ENCODE measurements at regions not wholly inside any gene's neighbourhood (a gene's known extent, or its start where the extent isn't known, plus 50 kb on each side); places are given as distances from the start of the nearest gene placed in this dataset.

DNA sequence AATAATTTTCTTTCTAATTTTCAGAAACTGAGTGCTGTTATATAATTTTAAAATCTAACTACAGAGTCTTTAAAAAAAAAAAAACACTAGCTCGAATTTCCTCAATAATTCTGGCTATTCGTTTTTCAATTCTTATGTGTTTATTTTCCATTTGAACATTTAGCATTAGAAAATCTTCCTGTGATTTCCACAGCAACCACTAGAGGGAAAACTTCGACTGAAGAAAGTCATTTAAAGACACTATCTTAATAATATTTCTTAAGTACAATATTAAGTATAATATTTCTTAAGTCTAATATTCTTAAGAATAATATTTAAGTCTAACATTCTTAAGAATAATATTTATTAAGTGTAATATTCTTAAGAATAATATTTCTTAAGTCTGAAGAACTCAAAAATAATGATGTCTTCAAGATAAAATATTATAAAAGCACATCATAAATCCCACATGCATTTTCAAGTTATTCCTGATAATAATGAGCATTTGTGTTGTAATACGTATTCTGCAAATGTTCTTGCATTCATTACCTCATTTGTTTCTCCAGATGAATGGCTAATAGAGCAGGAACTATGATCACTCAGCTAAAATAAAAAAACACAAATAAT lies 118.4 kb upstream of the WDR17 start:
- DNase-seq, result peak; percentile 60

DNA sequence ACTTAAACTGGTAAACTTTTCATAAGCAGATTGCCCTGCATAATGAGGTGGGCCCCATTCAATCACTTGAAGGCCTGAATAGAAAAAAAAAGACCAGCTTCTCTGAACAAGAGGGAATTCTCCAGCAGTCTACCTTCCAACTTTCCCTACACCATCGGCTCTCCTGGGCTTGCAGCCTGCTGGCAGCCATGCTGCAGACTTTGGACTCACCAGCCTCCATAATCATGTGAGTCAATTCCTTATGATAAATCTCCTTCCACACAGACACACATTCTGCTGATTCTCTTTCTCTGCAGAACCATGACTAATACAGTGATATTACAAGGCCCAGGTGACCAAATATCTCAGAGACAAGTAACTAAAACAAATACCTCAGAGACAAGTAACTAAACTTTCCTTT lies 113.8 kb upstream of the WDR17 start:
- no peak for DNase-seq

DNA sequence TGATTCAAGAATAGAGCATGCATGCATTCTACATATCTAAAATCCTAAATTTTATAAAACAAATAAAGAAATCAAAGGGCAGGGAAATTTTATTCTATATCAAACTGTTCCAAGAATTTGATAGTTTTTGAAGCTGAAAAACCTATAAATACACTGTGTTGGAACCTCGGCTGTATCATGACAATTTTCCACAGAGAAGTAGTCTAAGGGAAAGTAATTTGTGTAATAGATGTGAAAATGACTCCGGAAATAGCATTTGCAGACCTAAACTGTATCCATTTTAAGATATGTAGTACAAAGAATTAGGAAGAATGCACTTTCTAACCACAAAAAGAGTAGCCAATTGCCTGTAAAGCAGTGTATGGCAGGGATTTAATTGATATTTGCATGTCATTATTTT lies 112.5 kb upstream of the WDR17 start:
- DNase-seq, result no peak

DNA sequence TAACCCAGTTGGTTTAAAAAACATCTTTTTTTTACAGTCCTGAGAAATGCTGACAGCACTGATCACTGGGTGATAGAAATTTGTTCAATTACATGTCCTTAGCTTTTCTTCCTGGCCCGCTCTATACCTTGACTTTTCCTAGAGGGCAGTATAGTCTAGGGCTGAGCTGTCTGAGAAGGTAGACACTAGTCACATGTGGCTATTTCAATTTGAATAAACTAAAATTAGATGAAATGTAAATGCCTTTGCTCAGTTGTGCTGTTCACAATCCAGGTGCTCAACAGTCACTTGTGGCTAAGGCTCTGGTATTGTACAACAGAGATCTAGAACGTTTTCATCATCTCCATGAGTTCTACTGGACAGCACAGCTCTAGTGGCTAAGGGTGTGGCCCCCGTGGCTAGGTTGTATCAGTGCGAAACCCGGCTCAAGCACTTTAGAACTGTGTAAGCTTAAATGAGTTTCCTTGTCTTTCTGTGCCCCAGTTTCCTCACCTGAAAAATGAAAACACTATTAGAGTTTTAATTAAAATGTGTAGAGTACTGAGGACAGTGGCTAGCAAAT lies 111.6 kb upstream of the WDR17 start:
- no peak for DNase-seq

DNA sequence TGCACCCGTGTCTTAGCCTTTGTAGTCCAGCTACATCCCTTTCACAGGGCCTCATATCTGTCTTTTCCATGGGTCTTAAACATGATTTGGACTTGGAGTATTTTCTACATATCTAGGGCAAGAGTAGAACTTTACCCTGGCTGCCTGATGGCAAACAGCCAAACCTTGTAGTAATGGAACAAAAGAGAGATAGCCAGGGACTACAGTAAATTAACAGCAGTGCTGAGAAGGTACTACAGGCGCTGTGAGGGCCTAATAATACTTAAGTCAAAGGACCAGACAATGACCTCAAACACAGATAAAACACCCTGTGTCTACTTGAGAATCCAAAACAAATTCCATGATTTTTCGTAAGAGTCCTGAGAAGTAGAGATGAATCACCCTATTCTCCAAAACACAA lies 111.0 kb upstream of the WDR17 start:
- no peak for DNase-seq

DNA sequence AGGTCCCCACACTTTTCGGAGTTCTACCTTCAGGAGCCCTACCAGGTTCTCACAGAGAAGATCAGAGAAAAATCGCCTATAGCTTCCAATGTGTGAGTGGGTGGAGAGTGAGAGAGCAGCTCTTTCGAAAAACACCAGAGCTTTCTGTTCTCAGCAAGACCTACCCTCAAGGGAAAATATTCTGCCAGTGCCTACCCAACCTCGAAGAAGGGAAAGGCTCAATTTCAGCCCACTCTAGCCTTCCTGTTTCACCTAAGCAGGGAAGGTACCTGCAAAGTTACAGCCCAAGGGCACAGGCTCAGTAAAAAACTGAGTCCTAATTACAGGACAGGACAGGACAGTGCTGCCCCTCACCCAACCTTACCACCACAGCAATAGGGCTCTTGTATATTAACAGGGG lies 104.0 kb upstream of the WDR17 start:
- DNase-seq, result no peak

DNA sequence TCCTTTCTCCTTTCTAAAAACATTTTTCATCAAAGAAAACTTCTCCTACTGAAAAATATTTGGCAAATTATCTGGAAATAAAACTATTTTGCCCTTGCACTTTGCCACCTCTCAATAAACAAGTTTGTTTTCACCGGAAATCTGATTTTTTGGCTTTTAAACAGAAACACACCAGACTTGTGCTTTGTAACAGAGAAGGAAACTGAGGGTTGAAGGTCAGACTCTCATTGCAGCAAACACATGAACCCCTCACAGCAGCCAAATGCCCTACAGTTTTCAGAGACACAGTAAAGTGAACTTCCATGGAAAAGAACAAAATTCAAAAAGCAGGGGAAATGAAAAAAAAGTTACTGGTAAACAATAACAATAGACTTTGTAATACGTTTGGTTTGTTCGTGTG lies 95.6 kb upstream of the WDR17 start:
- no peak for DNase-seq

DNA sequence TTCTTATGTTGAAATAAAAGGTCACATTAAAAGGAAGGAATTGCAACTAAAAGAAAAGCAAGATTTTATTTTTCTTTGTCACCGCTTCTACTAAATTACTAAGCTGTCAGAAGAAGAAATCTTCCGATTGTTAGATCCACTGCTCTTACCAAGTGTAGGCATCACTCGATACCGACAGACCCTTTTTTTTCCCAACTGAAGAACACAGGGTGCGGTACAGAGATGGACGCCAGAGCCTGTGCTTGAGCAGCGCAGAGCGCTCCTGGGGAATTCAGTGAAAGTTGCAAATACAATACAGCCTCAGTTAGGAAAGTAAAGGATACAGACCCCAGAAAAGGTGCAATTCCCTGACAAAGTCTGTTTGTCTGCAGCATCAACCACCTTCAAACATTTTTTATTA lies 94.9 kb upstream of the WDR17 start:
- no peak for DNase-seq

DNA sequence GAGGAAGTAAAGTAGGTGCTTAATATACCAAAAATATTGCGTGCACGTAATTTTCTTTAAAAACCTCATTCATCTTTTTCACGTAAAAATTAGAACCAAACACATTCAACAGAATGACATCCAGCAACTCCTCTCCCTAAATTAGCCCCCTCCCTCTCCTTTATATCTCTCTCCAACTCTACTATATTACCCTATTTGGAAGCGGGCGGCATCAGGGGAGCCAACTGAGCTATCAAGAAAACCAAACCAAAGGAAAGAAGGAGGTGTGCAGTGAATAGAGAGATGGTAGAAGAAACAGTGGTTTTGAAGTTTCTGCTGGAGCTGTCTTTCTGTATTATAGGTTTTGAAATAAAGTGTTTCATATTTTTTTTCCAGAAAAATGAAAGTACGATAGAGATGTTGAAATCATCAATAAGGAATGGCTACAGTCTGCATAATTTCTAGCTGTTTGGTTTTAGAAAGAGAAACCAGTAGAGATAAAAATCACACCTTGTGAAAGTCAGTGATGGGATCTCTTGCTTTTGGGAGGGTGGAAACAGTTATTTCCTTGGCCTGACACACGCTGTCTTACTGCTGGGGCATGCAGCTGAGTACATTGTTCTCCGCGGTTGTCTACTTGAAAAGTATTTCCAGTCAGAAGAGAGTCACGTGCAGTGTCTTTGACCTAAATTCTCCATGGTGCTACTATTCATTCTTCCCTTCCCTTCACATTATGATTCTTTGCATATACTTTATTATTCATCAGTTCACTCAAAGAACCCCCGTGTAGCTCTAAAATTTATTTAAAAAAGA lies 94.1 kb upstream of the WDR17 start:
- DNase-seq, result no peak

DNA sequence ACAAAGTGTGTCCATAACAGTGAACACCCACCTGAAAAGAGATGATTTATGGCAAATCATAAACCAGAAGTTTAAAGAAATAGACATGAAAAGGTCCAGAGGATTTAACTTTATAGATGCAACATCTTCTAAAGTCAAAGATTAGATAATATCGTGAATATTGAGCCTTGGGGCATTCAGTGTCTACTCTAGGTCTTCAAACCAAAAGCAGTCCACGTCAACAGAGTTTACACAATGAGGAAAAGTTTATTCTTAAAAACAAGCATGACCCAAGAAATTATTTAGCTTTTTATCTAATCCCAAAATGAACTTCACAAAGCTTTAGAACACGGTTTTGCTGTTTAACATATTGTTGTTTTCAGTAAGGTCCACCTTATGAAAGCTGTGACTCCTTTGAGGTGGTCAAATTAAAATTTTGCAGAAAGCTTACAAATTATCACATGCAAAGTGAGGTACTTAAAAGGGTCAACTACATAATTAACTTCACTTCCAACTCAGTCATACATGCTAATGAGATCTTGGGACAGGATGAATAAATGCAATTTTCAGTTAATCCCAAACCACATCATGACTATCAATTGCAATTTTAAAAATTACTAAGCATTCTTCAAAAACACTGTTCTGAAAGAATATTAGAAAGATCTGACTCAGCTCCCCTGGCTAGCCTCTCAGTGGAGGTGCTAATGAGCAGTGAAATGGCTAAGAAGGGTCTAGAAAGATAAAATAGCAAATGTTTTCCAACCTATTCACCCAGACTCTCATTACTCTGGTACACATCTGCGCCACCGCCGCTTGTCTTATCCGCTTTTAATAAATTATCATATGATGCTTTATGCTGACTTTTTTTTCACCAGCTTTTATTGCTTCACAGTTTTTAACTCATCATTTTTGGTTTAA lies 92.4 kb upstream of the WDR17 start:
- no peak for DNase-seq

DNA sequence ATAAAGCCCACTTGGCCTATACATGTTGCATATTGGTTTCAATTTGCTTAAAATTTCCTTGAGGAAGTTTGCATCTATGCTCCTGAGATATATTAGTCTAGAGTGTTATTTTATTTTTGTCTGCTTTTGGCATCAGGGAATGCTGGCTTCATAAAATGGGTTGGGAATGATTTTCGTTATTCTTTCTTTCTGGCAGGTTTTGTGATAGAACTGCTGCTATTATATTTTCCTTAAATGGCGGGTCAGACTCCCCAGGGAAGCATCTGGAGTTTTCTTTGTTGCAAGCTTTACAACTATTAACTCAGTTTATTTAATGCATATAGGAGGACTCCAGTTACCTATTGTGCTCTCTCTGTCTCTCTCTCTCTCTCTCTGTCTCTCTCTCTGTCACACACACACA lies 82.0 kb upstream of the WDR17 start:
- no peak for DNase-seq

DNA sequence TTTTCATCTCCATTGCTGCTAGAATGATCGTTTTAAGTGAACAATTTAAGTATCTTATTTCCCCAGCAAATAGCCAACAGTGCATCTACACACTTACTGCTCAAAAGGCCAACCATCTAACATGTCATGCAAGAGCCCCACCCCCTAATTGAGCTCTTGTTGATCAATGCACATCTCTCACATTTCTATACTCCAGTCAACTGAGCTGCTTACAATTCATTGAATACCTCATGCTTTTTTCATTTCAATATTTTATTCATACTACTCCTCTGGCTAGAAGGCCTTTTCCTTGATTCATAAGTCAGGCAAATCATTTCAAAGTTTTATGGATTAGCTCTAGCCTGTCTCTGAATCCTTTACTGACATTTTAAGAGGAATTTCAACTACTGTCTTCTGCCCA lies 79.0 kb upstream of the WDR17 start:
- no peak for DNase-seq

DNA sequence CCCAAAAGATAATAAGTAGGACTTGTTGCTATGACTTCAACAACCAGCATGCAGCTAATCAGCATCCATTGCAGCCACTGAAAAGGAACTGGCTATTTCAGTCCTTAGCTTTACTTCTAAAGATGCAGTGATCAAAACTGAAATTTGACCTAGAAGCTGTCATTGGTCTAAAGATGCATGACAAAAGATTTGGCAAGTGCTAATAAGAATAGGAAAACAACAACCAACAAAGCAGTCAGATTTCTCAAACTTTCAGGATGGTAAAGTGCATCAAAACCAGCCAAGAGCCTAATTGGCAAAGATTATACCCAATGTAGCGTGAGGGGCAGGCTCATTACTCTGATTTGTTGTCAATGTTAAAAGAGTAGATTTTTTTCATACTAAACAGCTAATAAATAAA lies 77.1 kb upstream of the WDR17 start:
- DNase-seq, result no peak

DNA sequence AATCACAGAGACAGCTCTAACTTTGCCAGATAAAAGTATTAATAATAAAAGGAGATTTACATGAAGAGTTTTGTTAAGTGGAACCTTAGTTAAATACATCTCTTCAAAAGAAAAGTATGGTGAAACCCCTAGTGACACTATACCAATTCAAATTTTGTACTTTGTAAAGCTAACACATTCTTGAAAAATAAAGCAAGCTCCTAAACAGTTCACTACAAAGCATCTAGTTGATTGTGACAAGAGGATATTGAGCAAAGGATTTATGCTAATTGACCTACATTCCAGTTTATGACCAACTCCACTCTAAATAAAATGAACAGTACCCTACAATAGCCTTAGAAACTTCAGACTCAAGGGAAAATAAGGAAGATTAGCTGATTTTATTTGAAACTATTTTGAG lies 69.4 kb upstream of the WDR17 start:
- no peak for DNase-seq

DNA sequence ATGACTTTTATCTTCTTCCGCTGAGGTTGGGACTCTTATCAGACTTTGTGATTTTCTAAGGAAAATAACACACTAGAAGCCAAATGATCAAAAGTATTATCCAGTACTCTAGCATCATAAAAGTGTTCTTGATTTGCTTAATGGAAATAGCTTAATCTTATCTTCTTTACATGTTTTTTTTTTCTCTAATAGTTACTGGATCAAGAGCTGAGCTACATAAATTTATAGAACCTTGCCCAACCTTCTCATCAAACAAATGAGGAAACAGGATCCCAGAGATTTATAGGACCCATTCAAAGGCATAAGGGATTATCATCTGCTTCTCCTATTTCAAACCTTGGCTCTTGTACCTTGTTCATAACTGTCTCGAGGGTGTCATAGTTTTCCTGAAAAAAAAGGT lies 68.3 kb upstream of the WDR17 start:
- DNase-seq, result no peak

DNA sequence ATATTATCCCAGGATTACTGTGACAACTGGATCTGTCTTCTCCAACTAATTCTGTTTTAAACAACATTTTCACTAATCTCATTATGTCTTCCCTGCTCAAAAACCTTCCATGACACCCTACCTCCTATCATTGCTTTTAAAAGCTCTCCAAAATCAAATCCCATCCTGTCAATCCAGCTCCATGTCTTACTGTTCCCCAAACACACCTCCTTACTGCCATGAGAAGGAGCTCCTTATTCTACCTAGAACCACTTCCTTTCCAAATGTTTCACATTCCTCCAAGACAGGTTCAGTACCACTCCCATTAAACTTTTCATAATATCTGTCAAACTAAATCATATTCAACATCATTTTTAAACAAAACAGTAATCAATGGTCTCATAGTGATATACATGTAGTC lies 66.9 kb upstream of the WDR17 start:
- DNase-seq, result no peak

DNA sequence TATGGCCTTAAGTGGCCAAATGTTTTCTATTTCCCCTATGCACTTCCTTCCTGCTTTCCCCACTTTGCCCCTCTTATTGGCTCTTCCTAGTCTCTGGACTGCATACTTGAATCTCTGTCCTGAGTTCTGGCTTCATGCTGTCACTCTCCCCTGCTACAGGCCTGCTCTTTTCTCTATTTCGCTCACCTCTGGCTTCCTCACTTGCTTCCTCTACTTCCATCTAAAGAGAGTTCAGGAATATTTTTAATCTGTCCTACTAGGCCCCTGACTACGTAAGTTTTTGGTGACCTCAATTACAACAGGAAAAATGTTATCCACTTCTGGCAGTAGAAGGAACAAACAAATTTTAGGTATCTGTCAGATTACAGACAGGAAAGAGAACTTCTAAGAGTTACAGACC lies 65.7 kb upstream of the WDR17 start:
- no peak for DNase-seq

DNA sequence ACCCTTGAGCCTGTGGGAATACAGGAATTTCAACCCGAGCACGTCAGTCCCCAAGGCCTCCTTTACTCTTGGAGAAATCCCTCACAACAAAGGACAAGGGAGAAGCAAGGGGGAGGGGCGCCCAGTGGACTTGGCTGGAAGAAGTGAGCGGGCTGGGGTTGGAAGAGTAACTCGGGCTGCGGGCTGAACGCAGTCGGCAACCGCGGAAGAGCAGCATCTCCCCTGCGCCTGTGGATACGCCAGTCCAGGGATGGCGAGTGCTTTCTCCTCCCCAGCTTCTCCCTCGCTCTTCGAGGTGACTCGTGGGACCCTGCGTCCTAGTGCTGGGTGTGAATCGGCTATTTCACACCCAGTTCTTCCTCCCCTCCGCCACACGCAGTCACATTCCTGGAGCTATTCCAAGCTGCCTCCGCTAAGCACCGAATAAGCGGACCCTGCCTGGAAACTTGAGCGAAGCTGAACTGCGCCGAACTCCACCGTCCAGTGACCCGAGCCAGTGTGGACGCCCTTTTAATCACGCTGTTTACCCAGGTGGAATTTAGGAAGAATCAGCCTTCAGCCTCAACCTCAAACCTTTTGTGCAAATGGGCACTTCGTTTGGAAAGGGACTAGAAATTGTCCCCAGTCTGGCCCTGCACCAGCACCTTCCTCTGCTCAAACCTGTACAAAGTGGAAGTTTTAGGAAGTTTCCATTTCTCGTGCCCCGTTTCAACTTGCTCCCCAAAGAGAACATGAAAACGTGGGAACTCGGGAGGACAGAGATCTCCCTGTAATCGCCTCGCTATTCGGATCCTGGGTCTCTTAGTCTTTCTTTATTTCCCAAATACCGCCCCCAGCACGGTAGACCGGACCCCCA lies 64.3 kb upstream of the WDR17 start:
- DNase-seq, result peak; percentile 49

DNA sequence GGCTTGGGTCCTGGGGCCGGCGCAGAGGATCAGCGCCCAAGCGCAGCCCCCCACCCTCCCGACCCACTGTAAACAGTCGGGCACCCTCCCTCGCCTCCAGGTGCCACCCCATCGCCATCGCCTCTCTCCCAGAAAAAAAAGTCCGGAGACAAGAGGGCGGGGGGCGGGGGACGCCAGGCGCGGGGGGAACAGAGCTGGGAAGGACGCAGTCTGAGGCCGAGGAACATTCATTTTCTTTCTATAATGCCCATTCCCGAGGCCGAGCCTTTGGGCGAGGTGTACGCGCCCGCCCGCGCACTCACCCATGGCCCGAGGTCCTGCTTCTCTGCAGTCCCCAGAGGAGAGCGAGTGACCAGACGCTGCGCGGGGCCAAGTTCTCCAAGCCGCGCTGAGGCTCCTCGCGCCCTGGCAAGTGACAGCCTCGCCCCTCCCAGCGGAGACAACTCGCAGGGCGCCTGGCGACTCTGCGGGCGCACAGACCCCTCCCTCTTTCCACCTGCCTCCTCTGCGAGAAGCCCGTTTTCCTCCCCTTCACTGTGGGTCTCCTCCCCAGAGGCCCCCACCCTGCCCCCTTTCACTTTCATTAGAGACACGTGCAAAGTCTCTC lies 63.5 kb upstream of the WDR17 start:
- peak; percentile 21 for DNase-seq

DNA sequence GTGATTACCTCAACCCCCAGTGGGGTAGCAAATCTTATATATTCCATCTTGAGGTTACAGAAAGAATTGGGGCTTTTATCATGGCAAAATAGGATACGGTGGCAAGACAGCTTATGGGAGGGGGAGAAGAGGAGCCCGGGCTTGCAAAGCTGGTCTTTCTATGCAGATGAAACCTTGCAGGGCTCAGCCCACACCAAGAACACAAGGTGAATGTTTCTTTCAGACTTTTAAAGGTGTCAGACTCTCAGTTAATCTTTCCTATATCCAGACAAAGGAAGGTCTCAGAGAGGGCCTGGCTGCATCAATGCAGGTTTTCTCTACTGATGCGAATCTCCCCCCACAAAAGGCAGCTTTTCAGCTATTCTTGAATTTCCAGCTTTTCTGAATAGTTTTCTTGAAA lies 59.9 kb upstream of the WDR17 start:
- DNase-seq, result no peak

DNA sequence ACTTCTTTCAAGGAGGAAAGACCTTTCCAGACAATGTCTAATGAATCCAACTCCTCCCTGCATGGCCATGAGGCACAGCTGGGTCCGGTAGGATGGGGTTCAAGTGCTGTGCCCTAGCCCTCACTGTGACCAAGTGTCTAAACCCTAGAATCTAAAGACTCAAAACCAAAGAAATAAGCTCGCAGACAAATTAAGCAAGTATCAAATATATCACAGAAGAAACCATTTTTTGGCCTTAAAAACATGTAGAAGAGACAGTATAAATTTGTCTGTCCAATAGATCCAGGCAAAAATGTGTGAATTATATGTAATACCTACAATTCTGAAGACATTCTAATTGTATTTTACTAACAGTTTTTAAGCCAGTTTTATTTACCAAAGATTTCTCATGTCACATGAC lies 56.4 kb upstream of the WDR17 start:
- DNase-seq, result no peak

DNA sequence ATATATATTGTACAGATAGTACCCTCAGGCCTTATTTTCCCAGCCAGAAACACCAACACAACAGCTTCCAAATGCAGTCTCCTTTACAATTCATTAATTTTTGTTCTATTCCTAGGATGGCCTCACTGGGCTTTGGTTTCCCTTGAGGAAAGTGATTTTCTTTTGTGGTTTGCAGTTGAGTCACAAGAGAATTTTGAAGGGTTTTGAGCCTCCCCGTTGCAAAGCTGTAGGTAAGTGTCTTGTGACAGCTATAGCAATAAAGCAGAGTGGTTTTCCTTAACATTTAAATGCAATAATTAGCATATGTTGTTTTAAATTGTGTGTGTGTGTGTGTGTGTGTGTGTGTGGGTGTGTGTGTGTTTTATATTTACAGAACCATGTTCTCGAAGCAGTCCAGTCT lies 54.1 kb upstream of the WDR17 start:
- DNase-seq, result no peak
